Immature natural killer cell (primary cell): ENCODE measurements at regions not wholly inside any gene's neighbourhood (a gene's known extent, or its start where the extent isn't known, plus 50 kb on each side); places are given as distances from the start of the nearest gene placed in this dataset.

Experiments used
- DNase-seq, 3 donors: peaks; one replicate each; pipeline ENCODE4 v3.0.0; 2022; ENCODE audit warnings: mixed read lengths in 1 of 3
- H3K27ac Mint-ChIP-seq, 6 donors: one replicate each; pipeline ENCODE4 v1.8.0; 2020; ENCODE audit warnings: mixed read lengths in 6 of 6, mild to moderate bottlenecking in 5 of 6, inconsistent platforms in 4 of 6, moderate library complexity in 3 of 6
- H3K27me3 Mint-ChIP-seq, 3 donors: one replicate each; pipeline ENCODE4 v1.8.0; 2020 to 2021; ENCODE audit warnings: low read depth in 3 of 3, mild to moderate bottlenecking in 3 of 3, mixed read lengths in 3 of 3, moderate library complexity in 3 of 3, inconsistent platforms in 1 of 3
- H3K36me3 Mint-ChIP-seq, 3 donors: one replicate each; pipeline ENCODE4 v1.8.0; 2020; ENCODE audit warnings: mixed read lengths in 3 of 3, inconsistent platforms in 2 of 3, mild to moderate bottlenecking in 2 of 3
- H3K4me1 Mint-ChIP-seq, 2 donors: one replicate each; pipeline ENCODE4 v1.8.0; 2020; ENCODE audit warnings: inconsistent platforms in 2 of 2, mild to moderate bottlenecking in 2 of 2, mixed read lengths in 2 of 2, moderate library complexity in 1 of 2
- H3K4me3 Mint-ChIP-seq, 5 donors: one replicate each; pipeline ENCODE4 v1.8.0; 2020; ENCODE audit warnings: mild to moderate bottlenecking in 5 of 5, mixed read lengths in 5 of 5, inconsistent platforms in 3 of 5, moderate library complexity in 3 of 5
- H3K9me3 Mint-ChIP-seq, 6 donors: one replicate each; pipeline ENCODE4 v1.8.0; 2020; ENCODE audit warnings: mild to moderate bottlenecking in 6 of 6, mixed read lengths in 6 of 6, inconsistent platforms in 4 of 6, moderate library complexity in 3 of 6

DNA sequence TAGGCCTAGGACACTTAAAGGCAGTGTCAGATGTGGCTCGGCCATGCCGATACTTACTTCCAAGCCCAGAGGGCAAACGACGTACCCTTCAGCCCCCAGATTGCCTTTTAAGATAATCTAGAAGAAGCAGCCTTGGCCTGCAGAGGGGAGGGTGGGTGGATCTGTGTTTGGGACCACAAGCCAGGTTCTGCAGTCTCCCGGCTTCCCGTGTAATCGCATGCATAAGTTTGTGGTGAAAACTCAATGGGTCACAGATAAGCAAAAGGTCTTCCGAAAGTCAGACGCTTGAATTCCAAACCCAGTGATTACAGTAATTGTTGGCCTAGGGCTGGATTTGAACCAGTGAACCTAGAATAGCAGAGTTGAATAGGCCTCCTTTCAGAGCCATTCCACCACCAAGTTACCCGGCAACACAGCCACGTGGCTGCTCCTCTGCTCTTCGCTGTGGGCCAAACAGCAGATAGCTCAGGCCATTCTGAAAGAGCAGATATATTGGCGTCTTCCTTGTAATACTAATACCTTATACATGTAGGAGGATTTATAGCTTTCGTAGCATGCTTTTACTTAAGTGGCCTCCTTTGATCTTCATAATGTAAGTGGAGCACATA, 170.8 kb upstream of the CADM1 start:
- no peaks in the 10 kb centered on the region for H3K4me1 Mint-ChIP-seq
- H3K27ac Mint-ChIP-seq = no peak overlapping the region
- no peak for DNase-seq
- H3K27me3 Mint-ChIP-seq = peaks cover 0 to 8% (median 2%) of the 10 kb centered on the region in 3 donors
- H3K9me3 Mint-ChIP-seq = no peaks in the 10 kb centered on the region
- no peak overlapping the region for H3K4me3 Mint-ChIP-seq
- H3K36me3 Mint-ChIP-seq = no peaks in the 10 kb centered on the region

DNA sequence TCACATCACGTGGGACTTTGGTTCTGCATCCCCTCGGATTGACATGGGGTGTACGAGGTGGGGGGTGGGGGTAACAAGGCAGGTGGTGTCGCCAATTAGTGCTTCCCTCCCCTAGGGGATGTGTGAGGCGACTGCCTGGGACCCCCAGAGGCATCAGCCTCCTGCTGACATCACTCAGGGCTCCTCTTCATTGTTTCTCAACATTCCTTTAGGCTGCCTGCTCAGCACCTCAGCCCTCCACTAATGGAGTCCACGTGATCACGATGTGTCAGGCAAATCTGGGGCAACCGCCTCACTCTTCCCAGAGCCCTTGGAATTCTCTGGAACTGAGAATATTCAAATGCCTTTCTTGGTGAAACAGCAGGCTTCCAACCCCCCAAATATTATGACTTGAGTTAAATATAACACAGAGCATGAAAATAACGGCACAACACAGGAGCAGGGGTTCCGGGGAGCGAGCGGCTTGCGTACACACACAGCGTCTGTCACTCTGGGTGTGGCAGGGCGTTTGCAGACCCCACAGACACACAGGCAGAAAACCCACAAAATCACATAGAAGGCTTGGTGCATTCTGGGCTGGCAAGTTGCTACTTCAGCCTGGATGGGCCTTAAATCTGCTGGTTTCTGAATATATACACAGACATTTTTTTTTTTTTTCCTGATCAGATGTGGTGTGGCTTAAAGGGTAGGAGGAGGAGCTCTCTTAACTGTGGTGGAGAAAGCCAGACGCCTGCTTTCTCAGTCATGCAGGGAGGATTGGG, 170.1 kb upstream of the CADM1 start:
- H3K4me1 Mint-ChIP-seq = no peaks in the 10 kb centered on the region
- no peak for DNase-seq
- H3K4me3 Mint-ChIP-seq = no peak overlapping the region
- H3K27me3 Mint-ChIP-seq = peaks cover 2 to 8% (median 2%) of the 10 kb centered on the region in 3 donors
- H3K36me3 Mint-ChIP-seq = no peaks in the 10 kb centered on the region
- H3K27ac Mint-ChIP-seq = no peak overlapping the region
- H3K9me3 Mint-ChIP-seq = peaks cover 0 to 1% (median 0%) of the 10 kb centered on the region in 6 donors

GRCh38 chr11:115673720-115674119, 169.5 kb upstream of the CADM1 start:
- H3K9me3 Mint-ChIP-seq = peaks cover 0 to 1% (median 0%) of the 10 kb centered on the region in 6 donors

GRCh38 chr11:115672999-115673411, 168.8 kb upstream of the CADM1 start:
- H3K9me3 Mint-ChIP-seq = peaks cover 0 to 1% (median 0%) of the 10 kb centered on the region in 6 donors
- H3K4me1 Mint-ChIP-seq = no peaks in the 10 kb centered on the region

More at GRCh38 chr11:115673720-115674119, 169.5 kb upstream of the CADM1 start:
- Mint-ChIP-seq H3K27ac (no peak overlapping the region), H3K4me3 (no peak overlapping the region), H3K27me3 (peaks cover 2 to 9% (median 2%) of the 10 kb centered on the region in 3 donors), H3K4me1 (no peaks in the 10 kb centered on the region), H3K36me3 (no peaks in the 10 kb centered on the region)
- no peak for DNase-seq

DNA sequence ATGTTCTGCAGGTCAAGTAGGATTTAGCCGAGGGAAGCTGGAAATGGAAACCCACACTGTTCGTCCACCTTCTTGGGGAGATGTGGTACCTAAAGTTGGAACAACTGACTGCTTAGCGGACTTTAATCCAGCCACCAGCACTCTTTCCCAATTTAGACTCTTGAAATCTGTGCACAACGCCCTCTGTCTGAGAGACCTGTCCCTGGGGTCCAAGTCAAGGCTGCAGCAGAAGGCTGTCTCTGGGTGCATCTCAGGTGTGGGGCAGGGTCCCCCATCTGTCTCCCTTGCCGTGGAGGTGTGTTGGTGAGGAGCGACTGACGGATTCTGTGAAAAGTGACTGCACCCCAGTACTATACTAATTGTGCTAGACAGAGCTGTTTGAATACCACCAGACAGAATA, 168.2 kb upstream of the CADM1 start:
- Mint-ChIP-seq H3K27me3 (peaks cover 2 to 12% (median 2%) of the 10 kb centered on the region in 3 donors), H3K27ac (no peak overlapping the region), H3K36me3 (no peaks in the 10 kb centered on the region), H3K4me1 (no peaks in the 10 kb centered on the region), H3K4me3 (no peak overlapping the region), H3K9me3 (peaks cover 0 to 1% (median 0%) of the 10 kb centered on the region in 6 donors)
- no peak for DNase-seq

More at GRCh38 chr11:115672999-115673411, 168.8 kb upstream of the CADM1 start:
- Mint-ChIP-seq H3K27ac (no peak overlapping the region), H3K36me3 (no peaks in the 10 kb centered on the region), H3K27me3 (peaks cover 2 to 12% (median 2%) of the 10 kb centered on the region in 3 donors), H3K4me3 (no peak overlapping the region)
- no peak for DNase-seq

GRCh38 chr11:115670538-115671205, 166.5 kb upstream of the CADM1 start:
- H3K27ac Mint-ChIP-seq = peak overlapping the region in 1 of 6 donors; percentile 49
- no peaks in the 10 kb centered on the region for H3K36me3 Mint-ChIP-seq
- H3K4me1 Mint-ChIP-seq = no peaks in the 10 kb centered on the region
- no peak for DNase-seq
- H3K4me3 Mint-ChIP-seq = no peak overlapping the region
- peaks cover 2 to 10% (median 3%) of the 10 kb centered on the region in 3 donors for H3K27me3 Mint-ChIP-seq
- H3K9me3 Mint-ChIP-seq = peaks cover 0 to 1% (median 0%) of the 10 kb centered on the region in 6 donors

GRCh38 chr11:115665958-115666357, 161.7 kb upstream of the CADM1 start:
- Mint-ChIP-seq H3K36me3 (no peaks in the 10 kb centered on the region), H3K9me3 (peaks cover 0 to 1% (median 0%) of the 10 kb centered on the region in 6 donors), H3K4me1 (no peaks in the 10 kb centered on the region), H3K27ac (no peak overlapping the region), H3K27me3 (peaks cover 0 to 25% (median 5%) of the 10 kb centered on the region in 3 donors), H3K4me3 (no peak overlapping the region)
- DNase-seq = no peak

DNA sequence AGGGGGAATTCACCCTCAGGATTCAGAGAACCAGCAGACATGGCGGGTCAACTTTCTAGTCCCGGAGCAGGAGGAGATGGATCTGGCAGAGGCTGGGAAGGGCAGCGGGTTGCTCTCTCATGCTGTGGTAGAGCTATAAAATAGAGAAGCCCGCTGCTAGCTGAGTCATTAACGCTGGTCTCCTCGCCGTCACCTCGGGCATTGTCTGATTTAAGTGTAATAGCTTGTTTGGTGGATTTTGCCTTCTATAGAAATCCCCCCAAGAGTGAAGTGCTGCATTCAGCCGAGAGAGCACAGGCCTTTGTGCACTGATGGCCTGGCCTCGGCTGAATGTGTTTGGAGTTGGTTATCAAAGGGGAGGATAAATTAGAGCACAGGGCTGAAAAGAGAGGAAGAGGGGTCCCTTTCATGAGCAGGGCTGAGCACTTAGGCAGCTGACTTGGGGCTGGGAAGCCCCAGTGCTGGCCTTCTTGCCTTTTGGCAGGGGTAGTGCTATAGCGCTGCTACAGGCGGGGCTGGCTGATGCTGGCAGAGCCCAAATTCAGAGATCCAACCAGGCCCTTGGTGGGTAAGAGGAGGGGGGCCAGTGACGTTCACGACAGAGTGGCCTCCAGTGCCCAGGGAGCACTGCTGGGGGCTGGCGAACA, 161.1 kb upstream of the CADM1 start:
- peaks cover 0 to 3% (median 0%) of the 10 kb centered on the region in 6 donors for H3K9me3 Mint-ChIP-seq
- H3K27me3 Mint-ChIP-seq = peaks cover 0 to 22% (median 8%) of the 10 kb centered on the region in 3 donors
- no peak overlapping the region for H3K27ac Mint-ChIP-seq
- no peak overlapping the region for H3K4me3 Mint-ChIP-seq
- no peaks in the 10 kb centered on the region for H3K4me1 Mint-ChIP-seq
- no peaks in the 10 kb centered on the region for H3K36me3 Mint-ChIP-seq
- DNase-seq = no peak

GRCh38 chr11:115664313-115664712, 160.1 kb upstream of the CADM1 start:
- Mint-ChIP-seq H3K9me3 (peaks cover 0 to 3% (median 0%) of the 10 kb centered on the region in 6 donors), H3K4me1 (no peaks in the 10 kb centered on the region), H3K27ac (no peak overlapping the region), H3K27me3 (peaks cover 0 to 24% (median 12%) of the 10 kb centered on the region in 3 donors), H3K36me3 (no peaks in the 10 kb centered on the region), H3K4me3 (no peak overlapping the region)
- no peak for DNase-seq

GRCh38 chr11:115663790-115664189, 159.6 kb upstream of the CADM1 start:
- DNase-seq = no peak
- no peaks in the 10 kb centered on the region for H3K4me1 Mint-ChIP-seq
- H3K27ac Mint-ChIP-seq = no peak overlapping the region
- no peaks in the 10 kb centered on the region for H3K36me3 Mint-ChIP-seq
- no peak overlapping the region for H3K4me3 Mint-ChIP-seq
- H3K9me3 Mint-ChIP-seq = peaks cover 0 to 3% (median 0%) of the 10 kb centered on the region in 6 donors
- H3K27me3 Mint-ChIP-seq = peaks cover 0 to 25% (median 12%) of the 10 kb centered on the region in 3 donors

GRCh38 chr11:115660030-115660805, 156.0 kb upstream of the CADM1 start:
- Mint-ChIP-seq H3K4me1 (no peaks in the 10 kb centered on the region), H3K36me3 (no peaks in the 10 kb centered on the region), H3K9me3 (peaks cover 0 to 3% (median 0%) of the 10 kb centered on the region in 6 donors), H3K27ac (no peak overlapping the region), H3K4me3 (no peak overlapping the region), H3K27me3 (peaks cover 2 to 32% (median 13%) of the 10 kb centered on the region in 3 donors)
- no peak for DNase-seq

- H3K9me3 Mint-ChIP-seq = peaks cover 0 to 3% (median 0%) of the 10 kb centered on the region in 6 donors
- DNase-seq = no peak
- H3K4me1 Mint-ChIP-seq = no peaks in the 10 kb centered on the region
- H3K36me3 Mint-ChIP-seq = no peaks in the 10 kb centered on the region
- no peak overlapping the region for H3K27ac Mint-ChIP-seq
- peaks cover 2 to 28% (median 13%) of the 10 kb centered on the region in 3 donors for H3K27me3 Mint-ChIP-seq
- no peak overlapping the region for H3K4me3 Mint-ChIP-seq
Observed at GRCh38 chr11:115659061-115659963, 155.1 kb upstream of the CADM1 start.
